MM.1S (cell line): ENCODE measurements at regions not wholly inside any gene's neighbourhood (a gene's known extent, or its start where the extent isn't known, plus 50 kb on each side); places are given as distances from the start of the nearest gene placed in this dataset.

Experiments used
- CTCF ChIP-seq: fragments of 300-600 bp; sonication (generic); IDR thresholded peaks from 2 replicates; pipeline ENCODE4 v1.5.1; 2016; ENCODE audit warnings: antibody characterized with exemption, low read length, mixed read lengths
- EZH2 ChIP-seq: fragments of 300-600 bp; sonication (generic); optimal IDR thresholded peaks from 2 replicates; pipeline ENCODE3; 2017; ENCODE audit warnings: low read depth, mild to moderate bottlenecking, antibody characterized with exemption, low read length, mixed read lengths

GRCh38 chr1:217184854-217185253 lies 446.0 kb downstream of the GPATCH2 start:
- no peak for TF ChIP-seq CTCF
- no peak for TF ChIP-seq EZH2
